ENCODE measurements at regions not wholly inside any gene's neighbourhood (a gene's known extent, or its start where the extent isn't known, plus 50 kb on each side); places are given as distances from the start of the nearest gene placed in this dataset.

DNA sequence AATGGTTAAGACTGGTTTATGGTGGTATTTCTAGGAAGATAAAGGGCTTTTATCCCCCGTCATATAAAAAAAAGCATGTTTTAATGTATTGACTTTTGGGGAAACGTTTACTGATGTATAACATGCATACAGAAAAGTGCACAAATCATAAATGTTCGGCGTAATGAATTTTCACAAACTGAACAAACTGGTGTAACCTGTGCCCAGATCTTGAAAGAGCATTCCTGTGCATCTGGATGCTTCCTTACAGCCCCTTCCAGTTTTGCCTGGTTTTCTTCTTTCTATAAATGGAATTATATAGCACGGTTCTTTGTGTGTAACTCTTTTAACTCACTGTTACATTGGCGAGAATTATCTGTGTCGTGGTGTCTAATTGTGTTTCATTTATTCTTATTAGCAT lies 693.8 kb upstream of the TBX3 start:
- Histone ChIP-seq H3K4me3 (no peak overlapping the region), H3K36me3 (no peaks in the 10 kb centered on the region), H3K27ac (no peak overlapping the region), H3K4me1 (ENCODE audit: low read depth) (peaks cover 14% of the 10 kb centered on the region), H3K9me3 (ENCODE audit: low read depth) (no peaks in the 10 kb centered on the region), H3K27me3 (peaks cover 4% of the 10 kb centered on the region)
- DNase-seq (ENCODE audit: low read depth in 1 of 2, low spot score in 1 of 2): no peak
- TF ChIP-seq, protein P1, sequence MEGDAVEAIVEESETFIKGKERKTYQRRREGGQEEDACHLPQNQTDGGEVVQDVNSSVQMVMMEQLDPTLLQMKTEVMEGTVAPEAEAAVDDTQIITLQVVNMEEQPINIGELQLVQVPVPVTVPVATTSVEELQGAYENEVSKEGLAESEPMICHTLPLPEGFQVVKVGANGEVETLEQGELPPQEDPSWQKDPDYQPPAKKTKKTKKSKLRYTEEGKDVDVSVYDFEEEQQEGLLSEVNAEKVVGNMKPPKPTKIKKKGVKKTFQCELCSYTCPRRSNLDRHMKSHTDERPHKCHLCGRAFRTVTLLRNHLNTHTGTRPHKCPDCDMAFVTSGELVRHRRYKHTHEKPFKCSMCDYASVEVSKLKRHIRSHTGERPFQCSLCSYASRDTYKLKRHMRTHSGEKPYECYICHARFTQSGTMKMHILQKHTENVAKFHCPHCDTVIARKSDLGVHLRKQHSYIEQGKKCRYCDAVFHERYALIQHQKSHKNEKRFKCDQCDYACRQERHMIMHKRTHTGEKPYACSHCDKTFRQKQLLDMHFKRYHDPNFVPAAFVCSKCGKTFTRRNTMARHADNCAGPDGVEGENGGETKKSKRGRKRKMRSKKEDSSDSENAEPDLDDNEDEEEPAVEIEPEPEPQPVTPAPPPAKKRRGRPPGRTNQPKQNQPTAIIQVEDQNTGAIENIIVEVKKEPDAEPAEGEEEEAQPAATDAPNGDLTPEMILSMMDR (IDR thresholded peaks at IDR 0.05; ENCODE audit: low read depth, low read length): no peak

DNA sequence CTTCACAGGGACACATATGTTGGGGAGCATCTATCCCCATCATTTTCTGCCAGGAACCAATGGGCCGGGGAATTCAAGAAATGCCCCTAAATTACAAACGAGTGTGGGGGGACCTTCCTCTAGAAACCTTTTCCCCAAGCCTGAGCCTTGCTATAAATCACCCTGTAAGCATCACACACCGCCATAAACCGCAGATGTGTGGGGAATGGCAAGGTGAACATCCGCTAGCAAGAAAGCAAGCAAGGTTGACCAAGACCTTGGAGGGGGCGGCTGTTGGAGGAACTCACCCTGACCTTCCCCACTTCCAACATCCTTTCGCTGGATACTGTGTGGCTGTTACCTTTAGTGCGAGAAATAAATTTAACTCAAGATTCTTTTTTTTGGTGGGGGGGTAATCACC lies 693.3 kb upstream of the TBX3 start:
- Histone ChIP-seq H3K36me3 (no peaks in the 10 kb centered on the region), H3K27ac (no peak overlapping the region), H3K9me3 (ENCODE audit: low read depth) (no peaks in the 10 kb centered on the region), H3K4me3 (no peak overlapping the region), H3K4me1 (ENCODE audit: low read depth) (peaks cover 14% of the 10 kb centered on the region), H3K27me3 (peaks cover 4% of the 10 kb centered on the region)
- TF ChIP-seq, protein P1 (IDR thresholded peaks at IDR 0.05; ENCODE audit: low read depth, low read length): no peak
- DNase-seq (ENCODE audit: low read depth in 1 of 2, low spot score in 1 of 2): no peak

DNA sequence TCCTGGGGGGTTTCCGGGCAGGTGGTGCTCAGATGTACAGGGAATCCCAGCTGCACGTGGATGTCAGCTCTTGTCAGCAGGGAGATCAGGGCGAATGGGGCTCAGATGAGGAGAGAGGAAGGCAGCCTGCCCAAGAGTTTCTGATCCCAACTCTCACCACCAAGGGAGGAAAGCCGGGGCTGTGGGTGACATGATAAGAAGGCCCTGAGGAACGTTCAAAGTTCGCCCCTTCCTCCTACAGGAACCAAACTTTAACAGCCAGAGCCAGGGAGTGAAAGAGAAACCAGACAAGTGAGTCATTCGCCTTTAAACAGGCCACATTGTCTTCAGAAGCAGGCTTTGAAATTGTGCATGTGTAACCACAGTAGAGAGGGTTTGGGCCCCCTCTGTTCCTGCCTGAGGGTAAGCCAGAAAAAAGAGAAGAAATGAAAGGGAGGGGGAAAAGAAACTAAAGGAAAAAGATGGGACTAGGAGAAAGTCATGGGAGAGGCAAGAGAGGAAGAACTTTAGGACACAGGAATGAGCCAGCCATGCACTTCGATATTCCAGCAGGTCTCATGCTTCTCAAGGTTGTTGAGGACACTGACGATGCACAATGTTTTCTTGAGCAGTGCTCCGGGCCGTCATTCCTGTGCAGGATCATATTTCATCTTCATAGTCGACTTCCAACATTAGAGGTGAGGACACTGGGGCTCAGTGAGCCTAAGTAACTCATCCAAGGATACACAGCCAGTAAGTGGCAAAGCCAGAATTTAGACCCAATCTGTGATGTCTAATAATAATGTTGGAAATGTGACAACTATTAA lies 691.4 kb upstream of the TBX3 start:
- H3K27ac ChIP-seq: no peak overlapping the region
- peak in 1 of 2 donors; percentile 71 for DNase-seq (ENCODE audit: low read depth in 1 of 2, low spot score in 1 of 2)
- H3K27me3 ChIP-seq: no peaks in the 10 kb centered on the region
- TF ChIP-seq, protein P1 (IDR thresholded peaks at IDR 0.05; ENCODE audit: low read depth, low read length): no peak
- peaks cover 12% of the 10 kb centered on the region for H3K4me1 ChIP-seq (ENCODE audit: low read depth)
- H3K9me3 ChIP-seq (ENCODE audit: low read depth): no peaks in the 10 kb centered on the region
- no peak overlapping the region for H3K4me3 ChIP-seq
- no peaks in the 10 kb centered on the region for H3K36me3 ChIP-seq

DNA sequence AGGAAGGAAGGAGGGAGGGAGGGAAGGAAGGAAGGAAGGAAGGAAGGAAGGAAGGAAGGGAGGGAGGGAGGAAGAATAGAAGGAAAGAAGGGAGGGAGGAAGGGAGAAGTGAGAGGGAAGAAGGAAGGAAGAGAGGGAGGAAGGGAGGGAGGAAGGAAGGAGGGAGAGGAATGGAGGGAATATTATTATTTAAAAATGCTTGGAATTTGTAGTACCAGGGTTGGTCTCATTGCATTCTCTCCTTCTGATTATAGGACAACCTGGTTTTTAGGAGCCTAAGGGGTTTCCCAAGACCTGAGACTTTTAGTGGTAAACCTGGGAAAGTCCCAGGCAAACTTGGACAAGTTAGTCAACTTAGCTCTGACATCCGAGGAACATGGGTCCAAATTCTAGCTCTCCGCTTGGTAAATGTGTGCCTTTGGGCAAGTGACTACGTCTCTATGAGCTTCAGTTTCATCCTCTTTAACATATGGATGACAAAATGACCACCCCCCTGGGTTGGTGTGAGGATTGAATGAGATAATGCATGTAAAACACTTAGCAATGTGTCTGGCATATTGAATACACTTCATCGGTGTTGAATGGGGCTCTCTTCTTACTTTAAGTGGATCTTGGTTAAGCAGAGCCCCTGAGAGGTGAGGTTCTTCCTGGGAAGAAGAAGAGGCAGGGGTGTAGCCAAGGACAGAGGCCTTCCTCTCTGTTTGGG lies 690.7 kb upstream of the TBX3 start:
- Histone ChIP-seq H3K4me1 (ENCODE audit: low read depth) (peaks cover 7% of the 10 kb centered on the region), H3K27me3 (no peaks in the 10 kb centered on the region), H3K36me3 (no peaks in the 10 kb centered on the region), H3K27ac (no peak overlapping the region), H3K4me3 (no peak overlapping the region), H3K9me3 (ENCODE audit: low read depth) (no peaks in the 10 kb centered on the region)
- TF ChIP-seq, protein P1 (IDR thresholded peaks at IDR 0.05; ENCODE audit: low read depth, low read length): no peak
- no peak for DNase-seq (ENCODE audit: low read depth in 1 of 2, low spot score in 1 of 2)

DNA sequence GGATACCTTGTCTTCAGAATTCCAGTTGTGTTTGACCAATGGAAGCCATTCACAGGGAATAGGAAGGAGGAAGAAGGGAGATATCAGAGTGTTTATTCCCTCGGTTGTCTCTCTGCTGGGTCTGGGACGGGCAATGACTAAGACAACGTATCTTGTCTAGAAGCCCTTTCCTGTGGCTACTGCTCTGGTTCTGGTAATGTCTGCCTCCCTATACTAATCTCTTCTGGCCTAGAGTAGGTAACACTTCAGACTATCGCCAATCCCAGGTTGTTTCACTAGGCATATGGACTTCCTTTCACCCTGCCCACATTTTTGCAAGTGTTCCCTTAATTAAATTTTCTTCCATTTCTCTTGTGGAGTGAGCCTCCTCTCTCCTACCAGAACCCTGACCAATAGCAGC lies 687.7 kb upstream of the TBX3 start:
- Histone ChIP-seq H3K27ac (no peak overlapping the region), H3K36me3 (no peaks in the 10 kb centered on the region), H3K27me3 (no peaks in the 10 kb centered on the region), H3K9me3 (ENCODE audit: low read depth) (no peaks in the 10 kb centered on the region), H3K4me3 (no peak overlapping the region), H3K4me1 (ENCODE audit: low read depth) (peaks cover 7% of the 10 kb centered on the region)
- TF ChIP-seq, protein P1 (IDR thresholded peaks at IDR 0.05; ENCODE audit: low read depth, low read length): no peak
- DNase-seq (ENCODE audit: low read depth in 1 of 2, low spot score in 1 of 2): no peak
